SK-N-SH (cell line): ENCODE measurements at regions not wholly inside any gene's neighbourhood (a gene's known extent, or its start where the extent isn't known, plus 50 kb on each side); places are given as distances from the start of the nearest gene placed in this dataset.
A peak's percentile ranks its signal among the peaks of the same experiment; 100 is the strongest.

ENCODE experiments used
- RAD21 ChIP-seq: IDR thresholded peaks from 2 replicates; pipeline ENCODE4 v1.6.1; 2012; ENCODE audit warnings: mild to moderate bottlenecking, low read length
- TF ChIP-seq, protein P1 (sequence below): fragments of 200-600 bp; sonication (generic); IDR thresholded peaks from 2 replicates; pipeline ENCODE4 v1.6.1; 2017; ENCODE audit warnings: antibody characterized with exemption, mild to moderate bottlenecking, moderate library complexity

DNA sequence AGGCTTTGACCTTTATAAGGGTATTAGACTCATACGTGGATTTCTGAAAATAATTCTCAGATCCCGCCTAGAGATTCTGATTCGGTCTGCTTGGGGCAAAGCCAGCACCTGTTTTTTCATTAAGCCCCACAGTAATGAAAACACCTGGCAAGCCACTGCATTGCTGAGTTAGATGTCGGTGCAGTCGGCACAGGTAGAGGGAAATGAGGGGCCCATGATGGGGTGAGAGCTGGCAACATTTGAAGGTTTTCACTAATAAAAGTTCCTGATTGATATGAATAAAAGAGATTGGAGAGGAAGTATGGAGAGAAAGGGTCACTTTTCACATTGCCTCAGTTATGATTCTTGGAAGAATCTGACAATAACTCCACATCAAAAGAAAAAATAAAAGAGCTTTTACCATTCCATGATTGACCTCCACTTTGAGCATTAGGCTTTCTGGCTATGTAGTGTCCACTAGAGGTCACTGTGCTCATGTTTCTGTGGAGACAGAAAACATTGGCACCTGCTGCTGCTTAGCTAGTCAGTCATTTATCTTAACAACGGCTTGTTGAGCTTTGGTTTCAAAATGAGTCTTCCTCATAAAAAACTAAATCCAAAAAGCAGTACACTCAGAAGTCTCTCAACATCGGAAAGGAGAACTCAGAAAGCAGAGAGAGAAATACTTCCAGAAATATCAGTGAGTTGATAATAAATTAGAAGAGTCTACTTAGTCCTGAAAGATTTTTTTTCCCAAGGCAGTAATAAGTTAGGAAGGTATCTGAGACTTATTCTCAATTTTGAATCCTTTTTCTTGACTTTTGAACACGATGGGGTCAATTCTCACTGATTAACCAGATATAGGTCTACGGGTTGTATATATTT, 53.3 kb upstream of the KLHL31 start:
- peak; percentile 54 for TF ChIP-seq RAD21
- TF ChIP-seq, protein P1, sequence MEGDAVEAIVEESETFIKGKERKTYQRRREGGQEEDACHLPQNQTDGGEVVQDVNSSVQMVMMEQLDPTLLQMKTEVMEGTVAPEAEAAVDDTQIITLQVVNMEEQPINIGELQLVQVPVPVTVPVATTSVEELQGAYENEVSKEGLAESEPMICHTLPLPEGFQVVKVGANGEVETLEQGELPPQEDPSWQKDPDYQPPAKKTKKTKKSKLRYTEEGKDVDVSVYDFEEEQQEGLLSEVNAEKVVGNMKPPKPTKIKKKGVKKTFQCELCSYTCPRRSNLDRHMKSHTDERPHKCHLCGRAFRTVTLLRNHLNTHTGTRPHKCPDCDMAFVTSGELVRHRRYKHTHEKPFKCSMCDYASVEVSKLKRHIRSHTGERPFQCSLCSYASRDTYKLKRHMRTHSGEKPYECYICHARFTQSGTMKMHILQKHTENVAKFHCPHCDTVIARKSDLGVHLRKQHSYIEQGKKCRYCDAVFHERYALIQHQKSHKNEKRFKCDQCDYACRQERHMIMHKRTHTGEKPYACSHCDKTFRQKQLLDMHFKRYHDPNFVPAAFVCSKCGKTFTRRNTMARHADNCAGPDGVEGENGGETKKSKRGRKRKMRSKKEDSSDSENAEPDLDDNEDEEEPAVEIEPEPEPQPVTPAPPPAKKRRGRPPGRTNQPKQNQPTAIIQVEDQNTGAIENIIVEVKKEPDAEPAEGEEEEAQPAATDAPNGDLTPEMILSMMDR, result peak; percentile 84
